ENCODE measurements at regions not wholly inside any gene's neighbourhood (a gene's known extent, or its start where the extent isn't known, plus 50 kb on each side); places are given as distances from the start of the nearest gene placed in this dataset.

- Mint-ChIP-seq H3K9me3 (peaks cover 5 to 25% (median 17%) of the 10 kb centered on the region in 7 donors), H3K4me1 (no peaks in the 10 kb centered on the region), H3K4me3 (no peak overlapping the region), H3K27ac (no peak overlapping the region), H3K36me3 (peaks cover 9 to 10% of the 10 kb centered on the region in 2 donors), H3K27me3 (no peaks in the 10 kb centered on the region)
- no peak for ATAC-seq (ENCODE audit: low read depth in 2 of 2)
- no peak for DNase-seq
Measured at GRCh38 chr13:106336668-106337067, 198.8 kb downstream of the EFNB2 start.

DNA sequence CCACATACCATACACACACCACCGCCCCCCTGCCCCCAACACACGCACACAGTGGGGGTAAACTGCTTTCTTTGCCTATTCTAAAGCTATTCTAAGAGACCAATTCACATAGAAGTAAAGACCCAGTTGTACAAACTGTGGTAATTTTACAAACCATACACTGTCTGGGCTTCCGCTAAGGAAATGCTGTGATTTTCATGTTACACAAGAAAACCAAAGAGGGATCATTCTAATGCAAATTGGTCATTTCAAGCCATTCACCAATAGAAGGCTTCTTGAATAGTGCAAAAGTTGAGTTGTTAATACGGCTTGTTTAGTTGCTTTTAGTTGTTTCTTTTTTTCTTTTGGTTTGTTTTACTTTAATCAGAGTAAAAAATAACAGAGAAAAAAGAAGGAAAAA lies 202.8 kb downstream of the EFNB2 start:
- DNase-seq (no peak), ATAC-seq (ENCODE audit: low read depth in 2 of 2) (no peak)
- Mint-ChIP-seq H3K9me3 (no peaks in the 10 kb centered on the region), H3K4me1 (no peaks in the 10 kb centered on the region), H3K4me3 (no peak overlapping the region), H3K36me3 (no peaks in the 10 kb centered on the region), H3K27ac (no peak overlapping the region), H3K27me3 (no peaks in the 10 kb centered on the region)

- Mint-ChIP-seq H3K27me3 (no peaks in the 10 kb centered on the region), H3K9me3 (no peaks in the 10 kb centered on the region), H3K27ac (no peak overlapping the region), H3K4me1 (no peaks in the 10 kb centered on the region), H3K36me3 (no peaks in the 10 kb centered on the region), H3K4me3 (no peak overlapping the region)
- ATAC-seq (ENCODE audit: low read depth in 2 of 2) (no peak), DNase-seq (no peak)
Measured at GRCh38 chr13:106331116-106331515, 204.3 kb downstream of the EFNB2 start.

DNA sequence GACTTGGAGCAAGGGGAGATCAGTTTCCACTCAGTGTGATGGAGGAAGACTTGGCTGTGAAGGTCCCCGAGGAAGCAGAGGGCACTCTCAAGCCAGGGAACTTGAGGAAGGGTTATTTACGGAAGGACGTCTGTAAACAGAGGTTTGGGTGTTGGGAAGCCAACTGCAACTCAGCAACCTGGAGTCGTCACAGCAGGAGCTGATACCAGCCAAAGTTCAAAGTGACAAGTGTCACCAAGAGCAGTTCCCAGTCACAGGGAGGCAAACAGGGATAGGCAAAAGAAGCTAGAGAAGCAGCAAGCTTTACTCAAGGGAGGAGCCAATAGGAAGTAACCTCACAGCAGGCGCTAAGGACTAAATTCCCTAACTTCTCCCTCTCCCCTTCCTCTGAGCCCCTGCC lies 205.5 kb downstream of the EFNB2 start:
- peaks cover 0 to under 1% (median 0%) of the 10 kb centered on the region in 7 donors for H3K9me3 Mint-ChIP-seq
- no peaks in the 10 kb centered on the region for H3K4me1 Mint-ChIP-seq

DNA sequence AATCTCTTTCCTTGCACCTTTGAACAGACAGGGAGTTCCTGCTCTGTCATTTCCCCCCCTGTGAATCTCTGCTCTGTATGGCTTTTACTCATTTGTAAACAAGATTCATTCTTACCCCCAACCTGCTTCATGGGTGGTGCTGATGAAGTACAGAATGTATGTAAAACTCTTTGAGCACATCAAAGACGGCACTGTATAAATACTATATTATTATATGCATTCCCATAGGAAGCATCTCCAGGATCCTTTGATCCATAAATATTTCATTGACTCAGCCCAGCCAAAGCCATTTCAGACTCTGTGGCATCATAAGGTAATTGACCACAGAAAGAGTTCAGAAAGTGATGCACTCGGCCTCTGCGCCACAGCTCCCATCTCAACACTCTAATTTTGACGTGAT lies 208.7 kb downstream of the EFNB2 start:
- ATAC-seq (ENCODE audit: low read depth in 2 of 2) = no peak
- Mint-ChIP-seq H3K27me3 (no peaks in the 10 kb centered on the region), H3K27ac (no peak overlapping the region)

More for the DNA sequence above, 205.5 kb downstream of the EFNB2 start:
- DNase-seq (no peak), ATAC-seq (ENCODE audit: low read depth in 2 of 2) (no peak)
- Mint-ChIP-seq H3K36me3 (no peaks in the 10 kb centered on the region), H3K4me3 (no peak overlapping the region), H3K27ac (no peak overlapping the region), H3K27me3 (no peaks in the 10 kb centered on the region)

GRCh38 chr13:106324444-106324843 lies 211.0 kb downstream of the EFNB2 start:
- Mint-ChIP-seq H3K4me3 (no peak overlapping the region), H3K27ac (no peak overlapping the region), H3K27me3 (no peaks in the 10 kb centered on the region), H3K9me3 (peaks cover 12 to 36% (median 14%) of the 10 kb centered on the region in 7 donors), H3K36me3 (peaks cover 6 to 11% of the 10 kb centered on the region in 2 donors), H3K4me1 (no peaks in the 10 kb centered on the region)
- ATAC-seq (ENCODE audit: low read depth in 2 of 2) (no peak), DNase-seq (no peak)

More for the DNA sequence above, 208.7 kb downstream of the EFNB2 start:
- no peak overlapping the region for H3K4me3 Mint-ChIP-seq
- DNase-seq = no peak
- peaks cover 9 to 30% (median 13%) of the 10 kb centered on the region in 7 donors for H3K9me3 Mint-ChIP-seq
- peaks cover 6 to 9% of the 10 kb centered on the region in 2 donors for H3K36me3 Mint-ChIP-seq
- no peaks in the 10 kb centered on the region for H3K4me1 Mint-ChIP-seq

- peaks cover 13 to 36% (median 14%) of the 10 kb centered on the region in 7 donors for H3K9me3 Mint-ChIP-seq
- no peaks in the 10 kb centered on the region for H3K4me1 Mint-ChIP-seq
- no peak overlapping the region for H3K27ac Mint-ChIP-seq
- DNase-seq (no peak), ATAC-seq (ENCODE audit: low read depth in 2 of 2) (no peak)
- H3K4me3 Mint-ChIP-seq = no peak overlapping the region
- H3K36me3 Mint-ChIP-seq = peaks cover 6 to 11% of the 10 kb centered on the region in 2 donors
- no peaks in the 10 kb centered on the region for H3K27me3 Mint-ChIP-seq
Measured at GRCh38 chr13:106322628-106323027, 212.8 kb downstream of the EFNB2 start.

DNA sequence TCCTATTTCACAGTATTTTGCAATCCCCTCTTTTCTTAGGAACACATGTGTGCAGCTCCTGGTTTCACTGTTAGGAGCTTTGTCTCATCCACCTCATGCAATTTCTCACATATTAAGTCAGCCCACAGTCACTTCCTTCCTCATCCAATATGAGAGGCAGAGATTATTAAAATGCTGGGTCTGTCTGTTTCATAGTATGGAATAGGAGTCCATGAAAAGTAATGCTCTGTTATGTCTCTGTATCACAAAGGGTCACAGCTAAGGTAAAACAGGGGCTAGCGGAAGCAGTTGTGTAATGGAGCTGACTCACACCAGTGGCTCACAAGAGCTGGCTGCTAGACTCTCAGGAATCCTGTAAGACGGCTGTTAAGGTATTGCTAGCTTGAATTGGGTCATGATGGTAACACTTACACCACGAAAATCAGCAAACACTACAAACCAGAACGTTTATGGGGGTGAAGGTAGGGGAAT lies 216.5 kb downstream of the EFNB2 start:
- ATAC-seq (ENCODE audit: low read depth in 2 of 2) (no peak), DNase-seq (no peak)
- no peaks in the 10 kb centered on the region for H3K27me3 Mint-ChIP-seq
- H3K4me1 Mint-ChIP-seq = no peaks in the 10 kb centered on the region
- no peak overlapping the region for H3K27ac Mint-ChIP-seq
- H3K9me3 Mint-ChIP-seq = peaks cover 10 to 29% (median 14%) of the 10 kb centered on the region in 7 donors
- peak overlapping the region in 1 of 8 donors; percentile 24 for H3K4me3 Mint-ChIP-seq
- H3K36me3 Mint-ChIP-seq = peaks cover 6 to 11% of the 10 kb centered on the region in 2 donors

GRCh38 chr13:106314417-106314816 lies 221.0 kb downstream of the EFNB2 start:
- no peak overlapping the region for H3K27ac Mint-ChIP-seq
- peaks cover 0 to 4% (median 0%) of the 10 kb centered on the region in 7 donors for H3K9me3 Mint-ChIP-seq
- no peaks in the 10 kb centered on the region for H3K27me3 Mint-ChIP-seq
- ATAC-seq (ENCODE audit: low read depth in 2 of 2) (no peak), DNase-seq (no peak)
- H3K4me1 Mint-ChIP-seq = no peaks in the 10 kb centered on the region
- H3K36me3 Mint-ChIP-seq = no peaks in the 10 kb centered on the region
- no peak overlapping the region for H3K4me3 Mint-ChIP-seq

DNA sequence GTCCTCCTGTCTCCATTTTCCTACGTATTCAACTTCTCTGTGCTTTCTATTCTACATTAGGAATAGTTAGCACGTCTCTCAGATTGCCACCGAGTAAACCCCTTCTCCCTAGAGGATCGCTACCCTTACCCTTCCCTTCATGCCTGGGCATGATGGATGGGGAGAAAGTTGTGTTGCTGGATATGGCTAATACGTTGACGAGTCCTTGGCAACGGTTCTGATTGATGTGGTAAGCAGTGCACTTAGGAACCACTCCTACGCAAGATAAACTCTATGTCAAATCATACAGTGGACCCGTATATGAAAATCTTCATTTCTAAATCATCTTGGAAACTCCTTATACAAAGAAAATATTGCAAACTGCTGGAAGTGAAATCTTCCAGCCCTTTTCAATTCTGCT lies 224.5 kb downstream of the EFNB2 start:
- Mint-ChIP-seq H3K27ac (no peak overlapping the region), H3K4me1 (no peaks in the 10 kb centered on the region), H3K9me3 (peaks cover 4 to 23% (median 10%) of the 10 kb centered on the region in 7 donors), H3K4me3 (no peak overlapping the region), H3K36me3 (no peaks in the 10 kb centered on the region), H3K27me3 (no peaks in the 10 kb centered on the region)
- ATAC-seq (ENCODE audit: low read depth in 2 of 2) (no peak), DNase-seq (no peak)

DNA sequence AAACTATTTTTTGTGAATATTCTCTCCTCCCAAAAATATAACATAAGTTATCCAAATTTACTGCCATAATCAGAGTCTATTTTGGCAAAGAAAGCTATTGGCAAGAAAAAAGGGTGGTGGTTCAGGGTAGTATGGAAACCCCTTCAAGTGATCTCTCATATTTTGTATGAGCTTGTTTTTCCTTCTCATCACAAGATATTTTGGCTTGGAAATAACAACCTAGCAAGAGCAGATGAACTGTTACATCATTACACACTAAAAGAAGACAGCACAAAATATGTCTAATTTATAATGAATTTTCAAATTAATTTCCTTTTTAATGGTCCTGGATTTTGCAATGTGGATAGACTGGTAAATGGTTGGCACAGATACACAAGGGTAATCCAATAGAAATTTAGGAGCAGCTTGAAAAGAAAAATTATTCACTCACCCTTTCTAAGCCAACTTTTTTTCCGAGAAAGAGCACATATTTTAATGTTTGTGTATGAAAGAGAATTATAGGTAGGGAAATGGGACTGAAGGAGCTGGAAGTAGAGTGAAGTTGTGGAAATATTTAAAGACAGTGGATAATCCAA lies 225.1 kb downstream of the EFNB2 start:
- no peaks in the 10 kb centered on the region for H3K27me3 Mint-ChIP-seq
- no peak overlapping the region for H3K4me3 Mint-ChIP-seq
- H3K27ac Mint-ChIP-seq = no peak overlapping the region
- DNase-seq (no peak), ATAC-seq (ENCODE audit: low read depth in 2 of 2) (no peak)
- no peaks in the 10 kb centered on the region for H3K4me1 Mint-ChIP-seq
- H3K36me3 Mint-ChIP-seq = no peaks in the 10 kb centered on the region
- H3K9me3 Mint-ChIP-seq = peaks cover 4 to 28% (median 11%) of the 10 kb centered on the region in 7 donors

DNA sequence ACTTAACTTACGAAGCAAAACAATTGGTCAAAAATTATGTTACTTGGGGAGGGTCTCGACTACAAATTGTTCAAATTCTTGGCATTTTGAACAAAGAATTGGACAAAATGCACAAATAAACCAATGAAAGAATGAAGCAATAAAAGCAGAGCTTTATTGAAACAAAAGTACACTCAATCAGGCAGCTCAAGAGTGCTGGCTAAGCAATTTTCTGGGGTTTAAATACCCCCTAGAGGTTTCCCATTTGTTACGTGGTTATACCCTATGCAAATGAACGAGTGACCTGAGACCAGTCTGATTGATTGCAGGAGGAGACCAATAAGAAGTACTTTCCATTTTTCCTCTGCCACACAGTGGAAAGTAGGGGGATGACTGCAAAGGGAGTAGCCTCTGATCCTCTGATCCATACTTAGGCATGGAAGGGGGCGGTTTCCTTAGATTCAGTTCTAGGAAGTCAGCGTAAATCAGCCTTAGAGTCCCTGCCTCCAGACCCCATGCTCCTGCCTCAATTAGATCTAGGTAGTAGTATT lies 228.6 kb downstream of the EFNB2 start:
- Mint-ChIP-seq H3K4me3 (no peak overlapping the region), H3K4me1 (no peaks in the 10 kb centered on the region), H3K9me3 (peaks cover 6 to 33% (median 15%) of the 10 kb centered on the region in 7 donors)

GRCh38 chr13:106302843-106303242 lies 232.6 kb downstream of the EFNB2 start:
- H3K27ac Mint-ChIP-seq = peak overlapping the region in 1 of 6 donors; percentile 11
- DNase-seq = no peak
- no peak for ATAC-seq (ENCODE audit: low read depth in 2 of 2)
- H3K4me3 Mint-ChIP-seq = no peak overlapping the region
- no peaks in the 10 kb centered on the region for H3K36me3 Mint-ChIP-seq
- H3K9me3 Mint-ChIP-seq = peaks cover 6 to 26% (median 18%) of the 10 kb centered on the region in 7 donors
- peaks cover 0 to 5% (median 0%) of the 10 kb centered on the region in 3 donors for H3K27me3 Mint-ChIP-seq
- H3K4me1 Mint-ChIP-seq = no peaks in the 10 kb centered on the region

More for the DNA sequence above, 228.6 kb downstream of the EFNB2 start:
- H3K27me3 Mint-ChIP-seq = no peaks in the 10 kb centered on the region
- ATAC-seq (ENCODE audit: low read depth in 2 of 2) = no peak
- no peak for DNase-seq
- H3K36me3 Mint-ChIP-seq = no peaks in the 10 kb centered on the region
- no peak overlapping the region for H3K27ac Mint-ChIP-seq

DNA sequence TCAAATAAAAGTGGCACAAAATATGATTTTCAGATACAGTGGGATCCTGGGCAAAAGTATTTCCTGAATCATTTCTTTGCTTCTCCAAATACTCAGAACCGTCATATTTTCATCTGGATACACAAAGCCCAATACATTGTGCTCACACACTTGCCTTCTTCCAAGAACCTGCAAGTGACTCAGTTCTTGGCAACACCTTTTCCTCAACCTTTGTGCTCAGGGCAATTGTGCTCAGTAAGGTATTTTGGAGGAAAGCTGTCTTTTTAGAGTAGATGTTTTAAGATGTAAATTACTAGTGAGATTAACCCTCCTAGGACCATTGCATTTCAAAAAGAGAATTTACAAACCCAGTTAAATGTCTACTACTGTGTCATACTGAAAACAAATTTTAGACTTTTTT lies 233.5 kb downstream of the EFNB2 start:
- Mint-ChIP-seq H3K36me3 (no peaks in the 10 kb centered on the region), H3K27ac (no peak overlapping the region), H3K4me1 (no peaks in the 10 kb centered on the region), H3K27me3 (peaks cover 0 to 5% (median 0%) of the 10 kb centered on the region in 3 donors), H3K4me3 (no peak overlapping the region), H3K9me3 (peaks cover 0 to 17% (median 10%) of the 10 kb centered on the region in 7 donors)
- no peak for ATAC-seq (ENCODE audit: low read depth in 2 of 2)
- no peak for DNase-seq

Measured in naive B cell (primary cell).